ENCODE measurements at regions not wholly inside any gene's neighbourhood (a gene's known extent, or its start where the extent isn't known, plus 50 kb on each side); places are given as distances from the start of the nearest gene placed in this dataset.

DNA sequence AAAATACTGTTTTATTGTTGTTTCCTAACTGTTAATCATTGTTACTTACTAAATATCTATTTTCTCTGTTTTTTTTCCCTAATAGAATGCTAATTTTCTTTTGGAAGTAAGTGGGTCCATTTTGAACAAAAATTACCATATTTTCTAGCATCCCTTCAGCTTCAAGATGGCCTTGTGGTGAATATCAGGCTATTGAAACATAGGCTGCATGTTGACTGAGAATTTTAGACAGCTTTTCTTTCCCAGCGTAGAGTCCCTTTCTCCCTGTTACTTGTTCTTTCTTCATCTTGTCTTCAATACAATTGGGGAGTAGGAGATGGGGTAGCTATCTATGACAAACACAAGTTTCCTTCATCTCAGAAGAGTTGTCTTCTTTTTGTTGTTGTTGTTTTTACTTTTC is 397.0 kb downstream of the DOK5 start:
- TF ChIP-seq, protein P1, sequence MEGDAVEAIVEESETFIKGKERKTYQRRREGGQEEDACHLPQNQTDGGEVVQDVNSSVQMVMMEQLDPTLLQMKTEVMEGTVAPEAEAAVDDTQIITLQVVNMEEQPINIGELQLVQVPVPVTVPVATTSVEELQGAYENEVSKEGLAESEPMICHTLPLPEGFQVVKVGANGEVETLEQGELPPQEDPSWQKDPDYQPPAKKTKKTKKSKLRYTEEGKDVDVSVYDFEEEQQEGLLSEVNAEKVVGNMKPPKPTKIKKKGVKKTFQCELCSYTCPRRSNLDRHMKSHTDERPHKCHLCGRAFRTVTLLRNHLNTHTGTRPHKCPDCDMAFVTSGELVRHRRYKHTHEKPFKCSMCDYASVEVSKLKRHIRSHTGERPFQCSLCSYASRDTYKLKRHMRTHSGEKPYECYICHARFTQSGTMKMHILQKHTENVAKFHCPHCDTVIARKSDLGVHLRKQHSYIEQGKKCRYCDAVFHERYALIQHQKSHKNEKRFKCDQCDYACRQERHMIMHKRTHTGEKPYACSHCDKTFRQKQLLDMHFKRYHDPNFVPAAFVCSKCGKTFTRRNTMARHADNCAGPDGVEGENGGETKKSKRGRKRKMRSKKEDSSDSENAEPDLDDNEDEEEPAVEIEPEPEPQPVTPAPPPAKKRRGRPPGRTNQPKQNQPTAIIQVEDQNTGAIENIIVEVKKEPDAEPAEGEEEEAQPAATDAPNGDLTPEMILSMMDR (IDR thresholded peaks at IDR 0.05), result no peak
- DNase-seq (ENCODE audit: low spot score), result no peak
- Histone ChIP-seq H3K4me3 (no peak overlapping the region), H3K27ac (no peak overlapping the region)

GRCh38 chr20:54869765-54870164 is 394.4 kb downstream of the DOK5 start:
- no peak overlapping the region for H3K27ac ChIP-seq
- no peak overlapping the region for H3K4me3 ChIP-seq
- TF ChIP-seq, protein P1 (IDR thresholded peaks at IDR 0.05), result no peak
- DNase-seq (ENCODE audit: low spot score), result no peak

GRCh38 chr20:54865273-54865672 is 389.9 kb downstream of the DOK5 start:
- DNase-seq (ENCODE audit: low spot score), result no peak
- TF ChIP-seq, protein P1 (IDR thresholded peaks at IDR 0.05), result no peak
- H3K27ac ChIP-seq, result no peak overlapping the region
- no peak overlapping the region for H3K4me3 ChIP-seq

DNA sequence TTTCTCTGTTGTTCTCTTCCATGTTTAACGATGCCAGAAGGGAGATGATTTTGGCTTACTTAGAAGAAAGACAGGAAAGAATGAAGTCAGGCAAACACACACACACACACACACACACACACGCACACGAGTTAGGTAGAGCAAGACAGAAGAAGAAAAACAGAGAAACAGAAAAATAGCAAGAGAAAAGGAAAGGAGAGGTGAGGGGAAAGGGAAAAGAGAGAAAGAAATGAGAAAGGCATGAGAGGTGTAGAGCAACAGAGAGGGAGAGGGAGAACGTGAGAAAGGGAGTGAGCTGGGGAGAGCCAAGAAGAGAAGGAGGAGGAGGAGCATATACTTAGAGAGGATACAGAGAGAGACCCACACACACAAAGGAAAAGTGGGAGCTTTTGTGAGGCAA is 385.3 kb downstream of the DOK5 start:
- H3K27ac ChIP-seq, result no peak overlapping the region
- no peak overlapping the region for H3K4me3 ChIP-seq
- TF ChIP-seq, protein P1 (IDR thresholded peaks at IDR 0.05), result no peak
- DNase-seq (ENCODE audit: low spot score), result no peak

DNA sequence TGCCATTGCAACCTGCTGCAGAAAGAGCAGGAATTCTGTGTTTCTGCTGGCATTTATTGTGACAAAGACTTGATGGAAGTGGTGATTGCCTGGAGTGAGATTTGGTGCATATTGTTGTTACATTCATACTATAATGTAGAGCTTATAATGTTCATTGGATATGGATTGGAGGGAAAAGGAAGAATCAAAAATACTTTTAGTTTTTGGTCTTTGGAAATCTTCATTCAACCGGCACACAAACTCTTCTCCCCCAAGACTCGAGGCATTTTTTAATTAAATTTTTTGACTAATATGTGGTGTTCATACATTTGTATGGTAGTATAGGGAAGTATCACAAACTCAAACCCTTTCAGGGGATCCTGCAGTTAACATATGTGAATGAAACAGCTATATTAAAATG is 380.8 kb downstream of the DOK5 start:
- TF ChIP-seq, protein P1 (IDR thresholded peaks at IDR 0.05), result no peak
- no peak for DNase-seq (ENCODE audit: low spot score)
- no peak overlapping the region for H3K27ac ChIP-seq
- no peak overlapping the region for H3K4me3 ChIP-seq

DNA sequence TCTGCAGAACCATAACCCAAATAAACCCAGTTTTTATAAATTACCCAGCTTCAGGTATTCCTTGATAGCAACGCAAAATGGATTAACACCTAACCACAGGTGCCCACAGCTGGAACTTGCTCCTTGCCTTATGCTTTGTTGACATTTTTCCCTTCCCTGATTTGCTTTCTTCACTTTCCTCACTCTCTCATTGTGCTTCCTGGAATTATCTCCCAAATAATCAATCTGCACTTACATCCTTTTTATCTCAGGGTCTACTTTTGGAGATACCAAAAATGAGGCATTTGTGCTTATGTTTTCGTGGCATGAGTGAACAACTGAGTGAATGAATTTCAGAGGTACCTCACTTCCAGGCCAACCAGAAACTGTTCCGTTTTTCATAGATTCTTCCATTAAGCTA is 374.3 kb downstream of the DOK5 start:
- no peak overlapping the region for H3K4me3 ChIP-seq
- H3K27ac ChIP-seq, result no peak overlapping the region
- TF ChIP-seq, protein P1 (IDR thresholded peaks at IDR 0.05), result no peak
- DNase-seq (ENCODE audit: low spot score), result no peak

GRCh38 chr20:54848984-54849538 is 373.7 kb downstream of the DOK5 start:
- no peak overlapping the region for H3K27ac ChIP-seq
- TF ChIP-seq, protein P1 (IDR thresholded peaks at IDR 0.05), result no peak
- no peak for DNase-seq (ENCODE audit: low spot score)
- no peak overlapping the region for H3K4me3 ChIP-seq
